GM19240 (cell line): ENCODE measurements at regions not wholly inside any gene's neighbourhood (a gene's known extent, or its start where the extent isn't known, plus 50 kb on each side); places are given as distances from the start of the nearest gene placed in this dataset.

Source experiments
- DNase-seq: peaks from one replicate; pipeline ENCODE4 v3.0.0; 2011; ENCODE audit warnings: low spot score; ENCODE audit not compliant: insufficient read length

GRCh38 chr2:146094185-146094584 lies 1574.3 kb upstream of the ZEB2 start:
- no peak for DNase-seq

GRCh38 chr2:146081459-146081858 lies 1561.5 kb upstream of the ZEB2 start:
- no peak for DNase-seq

GRCh38 chr2:146080925-146081324 lies 1561.0 kb upstream of the ZEB2 start:
- no peak for DNase-seq

GRCh38 chr2:146079216-146079615 lies 1559.3 kb upstream of the ZEB2 start:
- DNase-seq: no peak

- no peak for DNase-seq
Observed at GRCh38 chr2:146077156-146077555, 1557.2 kb upstream of the ZEB2 start.

- DNase-seq: no peak
Observed at GRCh38 chr2:146068051-146068450, 1548.1 kb upstream of the ZEB2 start.

GRCh38 chr2:146048141-146048540 lies 1528.2 kb upstream of the ZEB2 start:
- no peak for DNase-seq

GRCh38 chr2:146041274-146041910 lies 1521.5 kb upstream of the ZEB2 start:
- DNase-seq: no peak

- no peak for DNase-seq
Observed at GRCh38 chr2:146040051-146040450, 1520.1 kb upstream of the ZEB2 start.

- DNase-seq: no peak
Observed at GRCh38 chr2:146038014-146038413, 1518.1 kb upstream of the ZEB2 start.

GRCh38 chr2:146037334-146037870 lies 1517.5 kb upstream of the ZEB2 start:
- DNase-seq: no peak

- no peak for DNase-seq
Observed at GRCh38 chr2:146031158-146031557, 1511.2 kb upstream of the ZEB2 start.

- no peak for DNase-seq
Observed at GRCh38 chr2:146027156-146027555, 1507.2 kb upstream of the ZEB2 start.

GRCh38 chr2:146025519-146025918 lies 1505.6 kb upstream of the ZEB2 start:
- no peak for DNase-seq

GRCh38 chr2:146024212-146024743 lies 1504.4 kb upstream of the ZEB2 start:
- no peak for DNase-seq

GRCh38 chr2:146004462-146004861 lies 1484.5 kb upstream of the ZEB2 start:
- no peak for DNase-seq

- DNase-seq: no peak
Observed at GRCh38 chr2:146003337-146003736, 1483.4 kb upstream of the ZEB2 start.

- DNase-seq: no peak
Observed at GRCh38 chr2:145994910-145995309, 1475.0 kb upstream of the ZEB2 start.

GRCh38 chr2:145992572-145992971 lies 1472.7 kb upstream of the ZEB2 start:
- no peak for DNase-seq

GRCh38 chr2:145987793-145988192 lies 1467.9 kb upstream of the ZEB2 start:
- no peak for DNase-seq

- DNase-seq: no peak
Observed at GRCh38 chr2:145985517-145985916, 1465.6 kb upstream of the ZEB2 start.

- no peak for DNase-seq
Observed at GRCh38 chr2:145984580-145984979, 1464.7 kb upstream of the ZEB2 start.

- no peak for DNase-seq
Observed at GRCh38 chr2:145980318-145980717, 1460.4 kb upstream of the ZEB2 start.
